ENCODE measurements at regions not wholly inside any gene's neighbourhood (a gene's known extent, or its start where the extent isn't known, plus 50 kb on each side); places are given as distances from the start of the nearest gene placed in this dataset.

GRCh38 chr2:158732573-158733429 is 62.3 kb upstream of the DAPL1 start:
- no peak for DNase-seq

GRCh38 chr2:158733430-158733755 is 61.7 kb upstream of the DAPL1 start:
- no peak for DNase-seq

GRCh38 chr2:158734442-158734841 is 60.7 kb upstream of the DAPL1 start:
- no peak for DNase-seq

- DNase-seq, result no peak
Measured at GRCh38 chr2:158735822-158736580, 59.1 kb upstream of the DAPL1 start.

- DNase-seq, result no peak
Measured at GRCh38 chr2:158738363-158738762, 56.8 kb upstream of the DAPL1 start.

- no peak for DNase-seq
Measured at GRCh38 chr2:158740127-158740526, 55.0 kb upstream of the DAPL1 start.

- no peak for DNase-seq
Measured at GRCh38 chr2:158740621-158741020, 54.5 kb upstream of the DAPL1 start.

GRCh38 chr2:158741625-158742024 is 53.5 kb upstream of the DAPL1 start:
- DNase-seq, result no peak

GRCh38 chr2:158742536-158742935 is 52.6 kb upstream of the DAPL1 start:
- DNase-seq, result no peak

- DNase-seq, result no peak
Measured at GRCh38 chr2:158743466-158743865, 51.7 kb upstream of the DAPL1 start.

GRCh38 chr2:158743879-158744278 is 51.2 kb upstream of the DAPL1 start:
- DNase-seq, result no peak

GRCh38 chr2:158745067-158745865 is 49.9 kb upstream of the DAPL1 start:
- peak; percentile 74 for DNase-seq
